ENCODE measurements at regions not wholly inside any gene's neighbourhood (a gene's known extent, or its start where the extent isn't known, plus 50 kb on each side); places are given as distances from the start of the nearest gene placed in this dataset.

GRCh38 chr19:29395734-29396414 lies 129.9 kb upstream of the VSTM2B start:
- Histone ChIP-seq H3K27ac (no peak overlapping the region), H3K27me3 (ENCODE audit: insufficient read depth, low read depth, severe bottlenecking) (peaks cover 81% of the 10 kb centered on the region), H3K4me3 (ENCODE audit: low read depth, low read length) (no peak overlapping the region), H3K36me3 (no peaks in the 10 kb centered on the region), H3K9me3 (ENCODE audit: severe bottlenecking) (peaks cover 5% of the 10 kb centered on the region)
- DNase-seq, result no peak
- TF ChIP-seq CTCF (IDR thresholded peaks at IDR 0.05; ENCODE audit: low read depth, low read length), result no peak

GRCh38 chr19:29396925-29397324 lies 128.9 kb upstream of the VSTM2B start:
- Histone ChIP-seq H3K27me3 (ENCODE audit: insufficient read depth, low read depth, severe bottlenecking) (peaks cover 88% of the 10 kb centered on the region), H3K9me3 (ENCODE audit: severe bottlenecking) (peaks cover 2% of the 10 kb centered on the region), H3K27ac (no peak overlapping the region), H3K4me3 (ENCODE audit: low read depth, low read length) (no peak overlapping the region), H3K36me3 (no peaks in the 10 kb centered on the region)
- no peak for TF ChIP-seq CTCF (IDR thresholded peaks at IDR 0.05; ENCODE audit: low read depth, low read length)
- no peak for DNase-seq

DNA sequence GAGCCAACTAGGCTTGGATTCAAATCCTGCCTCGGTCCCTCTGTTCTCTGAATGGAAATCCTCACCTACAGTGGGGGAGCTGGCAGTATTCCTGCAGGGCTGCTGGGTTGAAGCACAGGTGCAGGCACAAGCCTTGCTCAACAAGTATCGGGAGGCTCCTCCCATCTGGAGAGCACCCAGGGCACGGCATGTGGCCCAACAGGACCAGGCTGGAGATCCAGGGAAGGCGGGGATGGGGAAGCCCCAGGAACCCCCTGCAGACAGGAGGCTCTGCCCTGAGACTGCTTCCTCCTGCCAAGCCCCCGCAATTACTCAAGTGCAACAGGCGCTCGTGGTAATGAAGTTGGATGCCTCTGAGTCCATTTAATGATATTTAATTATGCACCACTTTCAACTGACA lies 128.0 kb upstream of the VSTM2B start:
- TF ChIP-seq CTCF (IDR thresholded peaks at IDR 0.05; ENCODE audit: low read depth, low read length), result no peak
- no peaks in the 10 kb centered on the region for H3K9me3 ChIP-seq (ENCODE audit: severe bottlenecking)
- DNase-seq, result no peak
- H3K27me3 ChIP-seq (ENCODE audit: insufficient read depth, low read depth, severe bottlenecking), result peaks cover 89% of the 10 kb centered on the region
- no peak overlapping the region for H3K27ac ChIP-seq
- H3K4me3 ChIP-seq (ENCODE audit: low read depth, low read length), result no peak overlapping the region
- no peaks in the 10 kb centered on the region for H3K36me3 ChIP-seq

GRCh38 chr19:29399804-29400203 lies 126.0 kb upstream of the VSTM2B start:
- no peaks in the 10 kb centered on the region for H3K36me3 ChIP-seq
- no peaks in the 10 kb centered on the region for H3K9me3 ChIP-seq (ENCODE audit: severe bottlenecking)
- peaks cover 95% of the 10 kb centered on the region for H3K27me3 ChIP-seq (ENCODE audit: insufficient read depth, low read depth, severe bottlenecking)
- DNase-seq, result no peak
- TF ChIP-seq CTCF (IDR thresholded peaks at IDR 0.05; ENCODE audit: low read depth, low read length), result no peak
- H3K4me3 ChIP-seq (ENCODE audit: low read depth, low read length), result no peak overlapping the region
- H3K27ac ChIP-seq, result no peak overlapping the region

DNA sequence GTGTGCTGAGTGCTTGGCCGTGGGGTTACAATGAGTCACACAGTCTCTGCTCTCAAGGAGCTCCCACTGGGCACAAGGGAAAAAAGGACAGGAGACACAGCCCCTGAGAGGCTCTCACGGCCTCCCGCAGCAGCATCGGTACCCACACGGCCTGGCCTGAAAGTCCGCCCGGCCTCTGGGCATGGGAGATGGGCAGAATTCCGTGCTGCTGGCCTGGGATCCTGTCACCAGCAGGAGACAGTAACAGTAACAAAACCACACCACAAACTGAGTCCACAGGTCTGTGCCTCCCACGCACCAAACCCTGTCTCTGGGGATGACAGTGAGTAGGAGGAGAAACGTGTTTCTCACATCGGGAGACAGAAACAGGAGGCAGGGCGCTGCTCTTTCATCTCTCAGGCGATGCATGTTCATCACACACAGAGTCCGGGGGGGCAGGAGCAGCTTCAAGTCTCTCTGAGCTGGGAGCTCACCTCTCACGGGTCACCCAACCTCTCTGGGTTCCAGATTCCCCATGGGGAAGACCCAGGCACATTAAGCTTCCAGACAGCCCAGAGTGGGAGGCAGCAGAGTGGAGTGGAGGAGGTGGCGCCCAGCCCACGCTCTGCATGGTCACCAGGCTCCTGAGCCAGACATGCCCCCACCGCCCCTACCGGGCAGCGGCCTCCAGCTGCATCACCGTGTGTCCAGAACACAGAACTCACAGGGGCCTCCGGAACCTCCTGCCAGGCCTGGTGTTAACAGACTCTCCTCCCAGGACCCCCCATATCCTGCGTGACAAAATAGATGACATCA lies 124.7 kb upstream of the VSTM2B start:
- no peak for DNase-seq
- TF ChIP-seq CTCF (IDR thresholded peaks at IDR 0.05; ENCODE audit: low read depth, low read length), result no peak
- H3K4me3 ChIP-seq (ENCODE audit: low read depth, low read length), result no peak overlapping the region
- no peaks in the 10 kb centered on the region for H3K9me3 ChIP-seq (ENCODE audit: severe bottlenecking)
- H3K27me3 ChIP-seq (ENCODE audit: insufficient read depth, low read depth, severe bottlenecking), result peaks cover 96% of the 10 kb centered on the region
- no peak overlapping the region for H3K27ac ChIP-seq
- no peaks in the 10 kb centered on the region for H3K36me3 ChIP-seq

Data from WERI-Rb-1 (cell line).